Ecto neural progenitor cell (in vitro differentiated cells): ENCODE measurements at regions not wholly inside any gene's neighbourhood (a gene's known extent, or its start where the extent isn't known, plus 50 kb on each side); places are given as distances from the start of the nearest gene placed in this dataset.
"Not testable (repeated sequence)": the region's sequence is repeated elsewhere in the genome, so short reads cannot be mapped to it uniquely, and the experiment has no call there.

Experiments used
- DNase-seq: peaks from one replicate; pipeline ENCODE4 v3.0.0-alpha.2; 2018; ENCODE audit warnings: low spot score

DNA sequence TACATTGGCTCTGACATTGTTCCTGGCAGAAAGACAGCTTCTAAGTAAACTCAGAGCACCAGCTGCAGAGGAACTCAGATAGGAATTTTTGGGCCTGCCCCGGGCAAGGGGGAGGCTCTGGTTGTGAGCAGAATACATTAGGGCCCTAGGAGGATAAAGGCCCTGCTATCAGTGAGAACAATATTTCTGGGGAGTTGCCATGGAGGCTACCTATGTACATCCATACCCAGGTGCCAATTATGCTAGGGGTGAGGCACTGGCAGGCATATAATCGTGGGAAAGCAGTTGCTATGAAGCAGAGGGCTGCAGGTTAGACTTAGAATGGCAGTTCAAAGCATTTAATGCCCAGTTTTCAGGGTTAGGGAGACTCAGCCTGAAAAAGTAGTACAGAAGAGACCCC, 273.5 kb upstream of the EDA2R start:
- no peak for DNase-seq

DNA sequence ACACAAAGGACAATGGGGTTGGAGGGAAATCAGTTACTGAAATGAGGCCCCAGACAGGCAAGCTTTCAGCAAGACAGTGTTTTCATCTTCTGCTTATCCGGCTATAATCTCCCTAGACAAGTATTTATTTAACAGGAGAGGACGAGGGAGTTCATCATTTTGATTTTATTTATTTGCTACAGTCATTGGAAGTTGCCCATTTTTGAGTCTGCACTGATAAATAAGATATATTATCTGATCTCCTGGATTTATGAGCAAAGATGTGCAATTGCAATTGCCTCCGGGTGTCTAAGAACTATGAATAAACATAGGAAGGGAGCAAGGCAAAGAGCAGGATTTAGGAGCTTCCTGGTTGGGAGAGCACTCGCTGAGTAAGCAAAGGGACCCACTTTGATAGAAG, 263.2 kb upstream of the EDA2R start:
- DNase-seq: no peak

DNA sequence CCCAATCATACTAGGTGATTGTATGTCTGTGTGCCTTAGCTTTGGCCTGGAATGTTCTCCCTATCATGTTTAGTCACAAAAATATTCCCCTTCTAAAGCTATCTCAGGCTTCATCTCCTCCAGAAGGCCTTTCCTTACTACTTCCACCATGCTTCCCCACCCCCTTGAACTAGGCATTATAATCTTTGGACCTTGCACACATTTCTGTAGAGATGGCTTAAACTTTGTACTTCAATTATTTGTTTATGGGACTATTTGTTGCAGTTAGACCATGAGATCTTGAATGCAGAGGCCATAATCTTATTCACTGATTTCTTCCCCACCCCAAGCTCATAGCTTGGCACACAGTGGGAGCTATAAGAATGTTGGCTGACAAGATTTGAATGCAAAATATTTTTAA, 262.0 kb upstream of the EDA2R start:
- no peak for DNase-seq

DNA sequence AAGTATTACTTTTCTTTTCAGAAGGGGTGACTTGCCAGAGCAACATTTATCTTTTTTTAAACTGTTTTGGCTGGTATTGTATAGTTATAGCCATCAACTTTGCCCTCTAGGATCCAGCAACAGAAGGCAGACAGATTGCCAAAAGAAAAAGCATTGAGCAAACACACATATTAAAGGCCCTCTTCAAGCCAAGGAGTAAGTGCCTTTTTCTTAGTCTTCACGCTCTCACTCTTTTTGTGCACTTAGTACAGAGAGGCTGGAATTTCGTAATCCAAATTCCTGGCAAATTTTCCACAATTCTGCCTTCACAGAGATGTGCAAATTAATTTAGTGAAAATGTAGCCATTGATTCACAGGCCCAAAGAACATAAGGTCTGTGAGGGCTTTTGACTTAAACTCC, 253.1 kb upstream of the EDA2R start:
- no peak for DNase-seq

DNA sequence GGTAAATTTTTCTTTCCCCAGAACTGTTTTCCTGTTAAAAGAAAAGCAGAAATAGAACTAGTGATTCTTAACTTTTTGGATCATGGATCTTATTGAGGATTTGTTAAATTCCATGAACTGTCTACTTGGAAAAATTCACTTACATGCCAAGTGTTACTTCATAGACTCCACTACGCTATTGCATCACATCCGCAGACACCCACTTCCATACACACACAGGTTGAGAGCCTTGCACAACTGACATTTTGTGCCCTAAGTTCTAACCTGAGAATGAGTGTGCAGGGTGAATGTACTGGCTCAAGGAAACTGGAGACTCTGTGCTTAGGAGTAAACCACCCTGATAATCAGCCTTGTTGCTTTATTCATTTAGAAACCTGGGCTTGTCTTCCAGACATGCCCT, 250.5 kb upstream of the EDA2R start:
- no peak for DNase-seq

DNA sequence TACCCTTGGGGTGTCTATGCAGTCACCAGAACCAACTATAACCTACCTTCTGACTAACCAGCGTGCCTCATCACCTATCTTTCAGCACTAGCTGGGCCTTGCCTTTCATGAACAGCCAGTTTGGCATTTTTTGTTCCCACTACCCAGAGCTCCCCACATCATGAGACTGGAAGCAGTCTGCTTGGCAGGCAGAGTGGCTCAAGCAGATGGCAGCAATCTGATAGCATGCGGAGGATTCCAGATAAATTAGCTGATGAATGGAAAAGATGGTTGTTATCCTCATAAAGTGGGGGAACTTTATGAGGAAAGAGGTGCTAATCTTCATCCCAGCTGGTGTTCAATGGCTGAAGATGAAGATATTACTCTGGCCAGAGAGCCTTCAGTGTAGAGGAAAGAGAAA, 243.2 kb upstream of the EDA2R start:
- no peak for DNase-seq

DNA sequence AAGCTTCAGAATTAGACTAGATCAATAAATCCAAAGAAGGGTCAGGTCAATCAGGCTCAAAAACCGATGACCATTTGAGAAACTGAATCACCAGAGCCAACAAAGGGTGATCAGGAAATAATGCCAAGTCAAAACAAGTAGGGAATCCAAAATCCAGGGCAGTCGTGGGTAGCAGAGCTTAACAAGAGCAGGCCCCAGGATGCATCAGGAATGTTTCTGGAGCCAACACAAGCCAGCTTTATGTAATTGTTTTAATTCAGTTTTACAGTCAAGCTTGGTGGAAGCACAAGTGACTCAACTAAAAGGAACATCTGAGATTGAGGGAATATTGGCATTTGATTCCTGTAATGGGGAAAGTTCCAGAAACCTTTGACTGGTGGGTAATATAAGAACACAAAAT, 237.9 kb upstream of the EDA2R start:
- DNase-seq: no peak

DNA sequence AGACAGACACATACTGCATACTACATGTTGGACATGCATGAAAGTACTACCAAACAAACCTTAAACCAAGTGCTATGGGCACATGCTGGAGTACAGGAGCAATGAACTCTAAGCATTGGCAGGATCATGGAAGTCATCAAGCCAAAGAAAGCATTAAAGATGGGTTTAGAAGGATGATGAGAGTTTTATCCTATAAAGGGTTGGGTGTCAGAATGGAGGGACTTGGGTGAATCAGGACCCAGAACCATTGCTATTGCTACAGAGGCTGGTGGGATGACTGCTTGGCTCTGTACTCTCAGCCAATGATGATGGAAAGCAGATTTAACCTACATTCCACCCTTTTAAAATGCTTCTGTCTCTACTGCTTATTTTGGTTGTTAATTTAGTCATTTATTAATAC, 233.9 kb upstream of the EDA2R start:
- no peak for DNase-seq

DNA sequence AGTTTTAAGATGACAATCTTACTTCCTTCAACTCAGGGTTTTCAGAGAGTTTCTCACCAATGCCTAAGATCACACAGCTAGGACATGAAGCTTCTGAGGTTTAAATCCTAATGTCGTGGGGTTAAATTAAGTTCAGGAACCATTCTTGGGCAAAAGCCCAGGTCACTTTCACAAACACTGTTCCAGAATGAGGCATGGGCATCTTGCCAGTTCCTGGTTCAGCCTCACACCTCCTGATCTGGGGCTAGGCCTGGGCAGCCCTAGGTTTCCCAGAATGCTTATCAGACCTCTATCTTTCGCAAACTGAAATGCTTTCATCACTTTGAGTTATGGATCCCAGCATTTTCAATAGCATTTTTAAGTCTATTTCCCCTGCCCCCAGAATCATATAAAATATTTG, 224.8 kb upstream of the EDA2R start:
- no peak for DNase-seq

DNA sequence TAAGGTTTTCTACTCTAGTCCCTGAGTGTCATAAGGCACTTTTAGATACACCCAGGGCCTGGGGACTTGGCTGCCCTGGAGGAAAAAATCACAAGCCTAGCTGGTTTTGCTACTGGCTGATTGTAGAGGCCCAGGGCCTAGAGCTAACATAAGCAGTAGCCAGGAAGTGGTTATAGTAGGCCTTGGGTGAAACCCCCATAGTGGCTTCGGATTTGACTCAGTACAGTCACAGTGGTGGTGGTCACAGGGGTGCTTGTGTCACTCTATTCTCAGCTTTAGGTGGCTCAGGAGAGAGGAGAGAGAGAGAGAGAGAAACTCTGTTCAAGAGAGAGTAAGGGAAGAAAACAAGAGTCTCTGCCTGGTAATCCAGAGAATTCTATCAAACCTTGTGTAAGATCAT, 194.5 kb upstream of the EDA2R start:
- DNase-seq: no peak

DNA sequence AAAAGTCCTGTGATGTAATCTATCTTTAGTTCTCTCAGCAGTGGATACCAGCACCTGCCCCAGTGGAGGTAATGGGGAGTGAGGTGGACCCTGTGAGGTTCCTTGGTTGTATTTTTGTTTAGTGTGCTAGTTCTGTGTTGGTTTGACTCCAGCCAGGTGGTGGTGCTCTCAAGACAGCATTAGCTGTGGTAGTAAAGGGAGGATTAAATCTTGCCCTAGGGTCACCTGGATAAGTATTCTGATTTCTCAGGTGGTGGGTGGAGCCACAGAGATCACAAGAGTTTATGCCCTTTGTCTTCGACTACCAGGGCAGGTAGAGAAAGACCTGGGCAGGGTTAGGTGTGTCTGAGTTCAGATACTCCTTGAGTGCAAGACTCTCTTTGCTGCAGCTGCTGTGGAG, 176.3 kb upstream of the EDA2R start:
- no peak for DNase-seq

DNA sequence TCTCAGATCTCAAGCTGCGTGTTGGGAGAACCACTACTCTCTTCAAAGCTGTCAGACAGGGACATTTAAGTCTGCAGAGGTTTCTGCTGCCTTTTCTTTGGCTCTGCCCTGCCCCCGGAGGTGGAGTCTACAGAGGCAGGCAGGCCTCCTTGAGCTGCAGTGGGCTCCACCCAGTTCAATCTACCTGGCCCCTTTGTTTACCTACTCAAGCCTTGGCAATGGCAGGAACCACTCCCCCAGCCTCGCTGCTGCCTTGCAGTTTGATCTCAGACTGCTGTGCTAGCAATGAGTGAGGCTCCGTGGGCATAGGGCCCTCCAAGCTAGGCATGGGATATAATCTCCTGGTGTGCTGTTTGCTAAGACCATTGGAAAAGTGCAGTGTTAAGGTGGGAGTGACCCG, 155.6 kb upstream of the EDA2R start:
- DNase-seq: not testable (repeated sequence)

DNA sequence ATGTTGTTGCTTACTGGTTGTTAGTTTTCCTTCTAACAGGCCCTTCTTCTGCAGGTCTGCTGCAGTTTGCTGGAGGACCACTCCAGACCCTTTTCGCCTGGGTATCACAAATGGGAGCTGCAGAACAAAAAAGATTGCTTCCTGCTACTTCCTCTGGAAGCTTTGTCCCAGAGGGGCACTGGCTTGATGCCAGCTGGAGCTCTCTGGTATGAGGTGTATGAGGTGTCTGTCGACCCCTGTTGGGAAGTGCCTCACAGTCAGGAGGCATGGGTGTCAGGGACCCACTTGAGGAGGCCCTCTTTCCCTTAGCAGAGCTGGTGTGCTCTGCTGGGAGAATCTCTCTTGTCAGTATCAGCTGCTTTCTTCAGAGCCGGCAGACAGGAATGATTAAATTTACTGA, 127.4 kb upstream of the EDA2R start:
- no peak for DNase-seq

DNA sequence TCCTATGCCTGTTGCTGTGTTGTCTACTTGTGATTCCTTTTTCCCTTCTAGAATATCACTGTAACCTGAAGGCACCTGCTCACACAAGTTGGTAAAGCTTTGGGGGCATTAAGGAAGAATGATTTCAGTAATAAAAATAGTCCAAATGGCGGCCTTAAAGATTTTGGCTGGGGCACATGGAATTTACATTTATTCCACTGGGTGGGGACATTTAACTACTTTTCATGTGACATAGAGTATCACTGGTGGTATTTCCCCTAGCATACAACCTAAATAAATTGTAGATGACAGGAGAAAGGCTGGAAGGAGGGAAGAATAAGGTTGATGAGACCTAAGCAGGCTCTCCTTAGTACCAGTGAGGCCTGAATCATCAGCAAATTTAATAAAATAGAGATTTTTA, 121.8 kb upstream of the EDA2R start:
- no peak for DNase-seq

DNA sequence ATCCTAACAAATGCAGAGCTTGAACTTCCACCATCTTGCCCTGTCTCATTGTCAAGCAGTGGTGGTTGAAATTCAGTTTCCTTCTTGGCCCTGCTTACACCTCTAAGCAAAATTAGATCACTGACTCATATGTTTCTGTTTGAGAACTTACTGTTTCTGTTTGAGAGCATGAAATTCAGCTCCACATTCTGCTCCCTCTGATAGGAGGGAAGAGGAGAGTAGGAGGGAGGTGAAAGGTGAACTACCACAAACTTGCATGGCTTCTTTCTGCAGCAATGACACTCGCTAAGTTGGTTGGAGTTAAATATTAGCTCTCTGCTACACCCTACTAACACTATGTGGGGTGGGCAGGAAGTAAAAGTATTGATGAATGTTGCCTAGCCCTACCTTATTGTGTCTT, 117.8 kb upstream of the EDA2R start:
- no peak for DNase-seq

DNA sequence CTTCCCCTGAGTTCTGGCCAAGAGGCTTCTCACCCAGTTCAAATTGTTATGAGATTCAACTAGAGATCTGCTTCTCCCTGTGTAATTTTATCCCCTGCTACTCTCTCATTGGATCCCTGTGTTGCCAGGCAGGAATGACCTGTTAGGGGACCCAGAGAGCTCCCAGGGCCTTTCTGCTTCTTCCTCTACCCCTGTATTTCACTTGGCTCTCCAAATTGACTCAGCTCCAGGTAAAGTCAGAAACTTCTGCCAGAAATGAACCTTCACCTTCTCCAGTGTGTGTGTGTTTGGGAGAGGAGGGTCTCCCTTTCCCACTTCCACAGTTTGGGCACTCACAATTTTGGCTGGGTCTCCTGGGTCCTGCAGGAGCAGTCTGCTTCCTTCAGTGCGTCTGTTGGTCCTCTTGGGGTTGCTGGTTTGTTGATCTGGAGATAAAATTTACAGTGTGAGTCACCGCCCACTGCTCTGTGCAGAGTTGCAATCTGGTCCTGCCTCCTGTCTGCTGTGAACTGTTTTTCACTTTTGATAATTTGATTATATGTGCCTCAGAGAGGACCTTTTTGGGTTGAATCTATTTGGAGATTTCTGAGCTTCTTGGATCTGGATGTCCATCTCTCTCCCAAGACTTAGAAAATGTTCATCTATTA, 112.4 kb upstream of the EDA2R start:
- no peak for DNase-seq

DNA sequence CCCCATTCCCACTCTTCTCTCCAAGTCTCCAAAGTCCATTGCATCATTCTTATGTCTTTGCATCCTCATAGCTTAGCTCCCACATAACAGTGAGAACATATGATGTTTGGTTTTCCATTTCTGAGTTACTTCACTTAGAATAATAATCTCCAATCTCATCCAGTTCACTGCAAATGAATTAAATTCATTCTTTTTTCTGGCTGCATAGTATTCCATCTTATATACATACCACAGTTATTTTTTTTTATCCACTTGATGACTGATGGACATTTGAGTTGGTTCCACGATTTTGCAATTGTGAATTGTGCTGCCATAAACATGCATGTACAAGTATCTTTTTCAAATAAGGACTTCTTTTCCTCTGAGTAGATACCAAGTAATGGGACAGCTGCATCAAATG, 105.6 kb upstream of the EDA2R start:
- not testable (repeated sequence) for DNase-seq

DNA sequence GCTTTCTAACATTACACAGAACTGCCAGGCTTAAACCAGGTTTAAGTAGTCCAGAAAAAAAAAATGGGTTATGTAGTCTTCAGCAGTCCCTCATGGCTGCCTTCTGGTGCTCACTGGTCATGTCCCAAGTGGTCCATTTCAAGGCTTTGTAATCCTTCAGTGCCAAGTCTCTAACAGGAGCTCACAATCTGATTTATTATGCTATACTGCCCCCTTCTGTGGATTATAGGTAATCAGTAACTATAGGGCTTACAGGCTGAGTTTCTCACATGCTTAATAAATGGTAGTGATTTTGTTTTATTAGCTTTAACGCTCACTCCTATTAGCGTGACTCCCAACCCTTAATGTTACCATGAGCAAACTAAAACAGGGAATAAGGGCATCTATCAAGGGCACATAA, 92.5 kb upstream of the EDA2R start:
- DNase-seq: no peak

DNA sequence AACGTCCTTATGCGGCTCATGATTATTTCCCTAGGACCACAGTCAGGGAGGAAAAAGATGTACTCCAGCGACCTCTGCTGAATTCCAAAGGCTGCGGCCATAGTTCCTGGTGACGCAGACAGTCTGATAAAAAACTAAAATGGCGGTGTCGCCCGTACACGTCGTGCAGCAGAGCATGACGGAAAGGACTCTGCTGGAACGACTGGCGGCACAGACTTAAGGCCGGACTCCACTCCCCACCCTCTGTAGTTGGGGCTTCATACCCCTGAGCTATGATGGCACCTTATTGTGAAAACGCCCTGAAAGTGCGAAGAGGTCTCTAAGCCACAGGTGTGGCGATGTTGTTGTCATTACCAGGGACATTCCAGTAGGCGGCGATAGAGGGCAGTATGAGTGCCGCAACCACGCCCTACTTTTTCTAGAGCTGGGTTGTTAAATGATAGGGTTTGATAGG, 90.0 kb upstream of the EDA2R start:
- DNase-seq: peak; percentile 74

DNA sequence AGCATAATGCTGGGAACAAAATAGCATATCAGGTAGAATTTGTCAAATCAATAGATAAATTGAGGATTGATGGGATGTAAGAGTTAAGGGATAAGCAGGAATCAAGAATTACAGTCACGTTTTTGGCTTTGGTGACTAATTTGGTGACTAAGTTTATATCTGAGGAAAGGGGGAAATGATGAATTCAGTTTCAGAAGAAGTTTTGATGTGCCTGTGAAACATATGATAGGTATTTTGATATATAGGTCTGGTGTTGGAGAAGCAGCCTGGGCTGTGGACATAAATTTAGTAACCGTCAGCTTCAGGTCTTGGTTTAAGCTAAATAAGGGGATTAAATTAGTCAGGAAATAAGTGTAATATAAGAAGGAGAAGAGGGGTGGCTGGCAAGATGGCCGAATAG, 79.0 kb upstream of the EDA2R start:
- no peak for DNase-seq

DNA sequence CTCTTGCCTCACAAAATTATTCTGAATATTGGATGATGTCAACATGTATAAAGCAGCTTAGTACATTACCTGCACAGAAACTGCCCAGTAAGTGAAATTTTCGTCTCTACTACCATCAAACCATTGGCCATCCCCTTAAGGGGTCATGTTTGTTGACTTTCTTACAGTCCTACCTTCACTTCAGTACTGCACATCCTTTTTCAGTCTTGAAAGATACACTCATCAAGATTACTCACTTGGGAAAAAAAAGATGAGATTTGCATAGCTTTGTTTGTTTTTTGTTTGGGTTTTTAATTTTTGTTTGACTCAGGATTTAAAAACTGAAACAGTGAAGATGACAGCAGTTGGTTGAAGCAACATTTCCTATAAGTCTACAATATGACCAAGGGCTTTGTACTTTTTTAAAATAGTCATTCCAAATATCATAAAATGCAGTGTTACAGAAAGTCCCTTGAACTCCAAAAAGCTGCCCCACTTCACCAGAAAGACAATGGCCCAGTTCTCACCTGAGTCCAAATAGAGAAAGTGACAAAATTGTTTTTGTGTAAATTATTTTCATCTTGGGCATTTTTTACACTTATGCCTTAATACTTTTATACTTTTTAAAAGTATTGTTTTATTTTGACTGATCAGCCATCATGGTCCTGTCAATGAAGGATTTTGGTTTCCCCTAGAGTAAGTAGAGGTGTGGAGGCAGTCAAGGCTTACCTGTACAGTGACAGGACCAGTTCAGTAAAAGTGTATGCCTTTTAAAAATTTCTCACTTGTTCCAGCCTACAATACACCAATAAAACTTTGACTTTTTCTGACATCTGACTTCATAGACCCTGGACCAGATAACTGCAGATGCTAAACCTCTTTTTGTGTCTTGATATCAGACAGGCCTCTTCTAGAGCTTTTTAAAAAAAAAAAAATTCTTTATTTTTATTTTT, 59.7 kb upstream of the EDA2R start:
- no peak for DNase-seq

DNA sequence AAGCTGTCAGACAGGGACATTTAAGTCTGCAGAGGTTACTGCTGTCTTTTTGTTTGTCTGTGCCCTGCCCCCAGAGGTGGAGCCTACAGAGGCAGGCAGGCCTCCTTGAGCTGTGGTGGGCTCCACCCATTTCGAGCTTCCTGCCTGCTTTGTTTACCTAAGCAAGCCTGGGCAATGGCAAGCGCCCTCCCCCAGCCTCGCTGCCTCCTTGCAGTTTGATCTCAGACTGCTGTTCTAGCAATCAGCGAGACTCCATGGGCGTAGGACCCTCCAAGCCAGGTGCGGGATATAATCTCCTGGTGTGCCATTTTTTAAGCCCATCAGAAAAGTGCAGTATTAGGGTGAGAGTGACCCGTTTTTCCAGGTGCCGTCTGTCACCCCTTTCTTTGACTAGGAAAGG, 53.6 kb upstream of the EDA2R start:
- DNase-seq: not testable (repeated sequence)
